HG03095 (cell line): ENCODE measurements at regions not wholly inside any gene's neighbourhood (a gene's known extent, or its start where the extent isn't known, plus 50 kb on each side); places are given as distances from the start of the nearest gene placed in this dataset.

Experiments used
- ATAC-seq: cut with Tn5 transposase; IDR thresholded peaks from one replicate; pipeline ENCODE4 v1.9.1; 2021; ENCODE audit warnings: moderate library complexity; ENCODE audit not compliant: unreplicated experiment

- ATAC-seq, result no peak
These were observed 254.4 kb downstream of the SLC4A3 start for GRCh38 chr2:219881851-219882250.

- no peak for ATAC-seq
These were observed 259.2 kb downstream of the SLC4A3 start for GRCh38 chr2:219886615-219887014.

GRCh38 chr2:219887870-219888269, 260.4 kb downstream of the SLC4A3 start:
- no peak for ATAC-seq

GRCh38 chr2:219893541-219893940, 266.1 kb downstream of the SLC4A3 start:
- ATAC-seq, result no peak

- ATAC-seq, result no peak
These were observed 270.0 kb downstream of the SLC4A3 start for GRCh38 chr2:219897456-219897855.

- peak; percentile 88 for ATAC-seq
These were observed 273.7 kb downstream of the SLC4A3 start for GRCh38 chr2:219901155-219901554.

- no peak for ATAC-seq
These were observed 275.6 kb downstream of the SLC4A3 start for GRCh38 chr2:219902891-219903552.

GRCh38 chr2:219905640-219906039, 278.2 kb downstream of the SLC4A3 start:
- ATAC-seq, result no peak

GRCh38 chr2:219906114-219907010, 278.9 kb downstream of the SLC4A3 start:
- no peak for ATAC-seq

GRCh38 chr2:219907011-219907365, 279.6 kb downstream of the SLC4A3 start:
- ATAC-seq, result no peak

- no peak for ATAC-seq
These were observed 281.1 kb downstream of the SLC4A3 start for GRCh38 chr2:219908538-219908937.

GRCh38 chr2:219911541-219911940, 284.1 kb downstream of the SLC4A3 start:
- no peak for ATAC-seq

- no peak for ATAC-seq
These were observed 285.1 kb downstream of the SLC4A3 start for GRCh38 chr2:219912491-219912921.

GRCh38 chr2:219914577-219914976, 287.1 kb downstream of the SLC4A3 start:
- no peak for ATAC-seq

- ATAC-seq, result no peak
These were observed 288.9 kb downstream of the SLC4A3 start for GRCh38 chr2:219916281-219916680.

GRCh38 chr2:219916726-219917440, 289.5 kb downstream of the SLC4A3 start:
- no peak for ATAC-seq

GRCh38 chr2:219918254-219918653, 290.8 kb downstream of the SLC4A3 start:
- no peak for ATAC-seq

GRCh38 chr2:219918944-219919343, 291.5 kb downstream of the SLC4A3 start:
- ATAC-seq, result no peak

- no peak for ATAC-seq
These were observed 292.1 kb downstream of the SLC4A3 start for GRCh38 chr2:219919506-219919905.

GRCh38 chr2:219929835-219930234, 302.4 kb downstream of the SLC4A3 start:
- no peak for ATAC-seq

GRCh38 chr2:219939647-219940046, 312.2 kb downstream of the SLC4A3 start:
- ATAC-seq, result no peak

- ATAC-seq, result no peak
These were observed 317.4 kb downstream of the SLC4A3 start for GRCh38 chr2:219944866-219945265.
